GM19438 (cell line): ENCODE measurements at regions not wholly inside any gene's neighbourhood (a gene's known extent, or its start where the extent isn't known, plus 50 kb on each side); places are given as distances from the start of the nearest gene placed in this dataset.

ENCODE experiments used
- ATAC-seq: cut with Tn5 transposase; IDR thresholded peaks from one replicate; pipeline ENCODE4 v1.9.1; 2021; ENCODE audit warnings: low read depth; ENCODE audit not compliant: unreplicated experiment

GRCh38 chr1:168958562-168959289 lies 147.8 kb upstream of the ATP1B1 start:
- ATAC-seq = no peak

GRCh38 chr1:168959382-168959781 lies 147.1 kb upstream of the ATP1B1 start:
- ATAC-seq = no peak

- no peak for ATAC-seq
Observed at GRCh38 chr1:168960114-168960513, 146.4 kb upstream of the ATP1B1 start.

GRCh38 chr1:168960595-168960994 lies 145.9 kb upstream of the ATP1B1 start:
- no peak for ATAC-seq

- ATAC-seq = no peak
Observed at GRCh38 chr1:168963601-168964000, 142.9 kb upstream of the ATP1B1 start.

GRCh38 chr1:168964478-168964877 lies 142.0 kb upstream of the ATP1B1 start:
- ATAC-seq = no peak

GRCh38 chr1:168966217-168966616 lies 140.3 kb upstream of the ATP1B1 start:
- ATAC-seq = no peak

GRCh38 chr1:168966636-168967035 lies 139.9 kb upstream of the ATP1B1 start:
- ATAC-seq = no peak

GRCh38 chr1:168970926-168971659 lies 135.4 kb upstream of the ATP1B1 start:
- no peak for ATAC-seq

- no peak for ATAC-seq
Observed at GRCh38 chr1:168972225-168972624, 134.3 kb upstream of the ATP1B1 start.

GRCh38 chr1:168972887-168973286 lies 133.6 kb upstream of the ATP1B1 start:
- ATAC-seq = no peak

GRCh38 chr1:168974117-168974516 lies 132.4 kb upstream of the ATP1B1 start:
- ATAC-seq = no peak

GRCh38 chr1:168974611-168975010 lies 131.9 kb upstream of the ATP1B1 start:
- no peak for ATAC-seq

GRCh38 chr1:168976267-168976666 lies 130.2 kb upstream of the ATP1B1 start:
- ATAC-seq = no peak

- ATAC-seq = no peak
Observed at GRCh38 chr1:168977618-168978017, 128.9 kb upstream of the ATP1B1 start.

- ATAC-seq = no peak
Observed at GRCh38 chr1:168979276-168979675, 127.2 kb upstream of the ATP1B1 start.

- no peak for ATAC-seq
Observed at GRCh38 chr1:168980180-168980579, 126.3 kb upstream of the ATP1B1 start.

GRCh38 chr1:168980656-168981055 lies 125.8 kb upstream of the ATP1B1 start:
- ATAC-seq = no peak

GRCh38 chr1:168982778-168983177 lies 123.7 kb upstream of the ATP1B1 start:
- no peak for ATAC-seq

GRCh38 chr1:168987330-168987729 lies 119.2 kb upstream of the ATP1B1 start:
- ATAC-seq = no peak

- ATAC-seq = no peak
Observed at GRCh38 chr1:168987923-168988322, 118.6 kb upstream of the ATP1B1 start.

- no peak for ATAC-seq
Observed at GRCh38 chr1:168989985-168990384, 116.5 kb upstream of the ATP1B1 start.
